ENCODE measurements at regions not wholly inside any gene's neighbourhood (a gene's known extent, or its start where the extent isn't known, plus 50 kb on each side); places are given as distances from the start of the nearest gene placed in this dataset.

GRCh38 chr6:134447883-134448387 lies 130.0 kb upstream of the SGK1 start:
- no peak overlapping the region for H2BK20ac ChIP-seq (ENCODE audit: low read length)
- H3K9me3 ChIP-seq (ENCODE audit: insufficient read depth in 2 of 2, low read depth in 1 of 2, low read length in 1 of 2): no peaks in the 10 kb centered on the region
- no peak overlapping the region for H2BK120ac ChIP-seq (replicated peaks; ENCODE audit: low read depth, low read length)
- H4K91ac ChIP-seq (replicated peaks; ENCODE audit: insufficient read length, low read length): no peak overlapping the region
- no peak overlapping the region for H3K18ac ChIP-seq (ENCODE audit: extremely low read depth, low read length)
- no peak overlapping the region for H3K27ac ChIP-seq (ENCODE audit: low read depth, low read length)
- no peak for DNase-seq (ENCODE audit: low read depth in 1 of 2, low spot score in 2 of 2)
- H3K27me3 ChIP-seq (replicated peaks in 1 of 4; ENCODE audit: control insufficient read depth in 3 of 4, extremely low read depth in 1 of 4, insufficient read depth in 3 of 4, low read length in 3 of 4): no peaks in the 10 kb centered on the region
- H3K9ac ChIP-seq (replicated peaks in 1 of 4; ENCODE audit: extremely low read depth in 1 of 4, low read depth in 3 of 4, low read length in 3 of 4): no peak overlapping the region
- no peak overlapping the region for H3K4ac ChIP-seq (replicated peaks; ENCODE audit: insufficient read length, low read depth, low read length)
- no peak overlapping the region for H3K4me2 ChIP-seq (ENCODE audit: insufficient read depth in 1 of 2, low read depth in 2 of 2, low read length in 2 of 2)
- no peak overlapping the region for H3K14ac ChIP-seq (ENCODE audit: insufficient read length)
- H3K4me3 ChIP-seq (ENCODE audit: extremely low read depth in 1 of 4, insufficient read depth in 2 of 4, low read depth in 3 of 4, low read length in 4 of 4): no peak overlapping the region
- WGBS, 2 experiments (ENCODE audit: extremely low coverage in 1 of 2, insufficient coverage in 1 of 2, insufficient read length in 1 of 2, insufficient replicate concordance in 2 of 2, low coverage in 1 of 2, low lambda C conversion rate in 2 of 2, missing lambda C conversion rate in 1 of 2): 84% methylated on average over 3 of the region's 3 CpGs; no CpG with 5 or more reads in 1 of the 2 experiments
- TF ChIP-seq, protein P1, sequence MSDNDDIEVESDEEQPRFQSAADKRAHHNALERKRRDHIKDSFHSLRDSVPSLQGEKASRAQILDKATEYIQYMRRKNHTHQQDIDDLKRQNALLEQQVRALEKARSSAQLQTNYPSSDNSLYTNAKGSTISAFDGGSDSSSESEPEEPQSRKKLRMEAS (IDR thresholded peaks at IDR 0.05): no peak
- no peak for TF ChIP-seq CTCF (IDR thresholded peaks at IDR 0.05; ENCODE audit: control extremely low read depth in 1 of 3, insufficient read depth in 1 of 3, low read depth in 1 of 3, low read length in 3 of 3)
- no peak for TF ChIP-seq HDAC2 (IDR thresholded peaks at IDR 0.05; ENCODE audit: borderline replicate concordance in 1 of 2, low read depth in 2 of 2, low read length in 2 of 2)
- TF ChIP-seq, protein P2, sequence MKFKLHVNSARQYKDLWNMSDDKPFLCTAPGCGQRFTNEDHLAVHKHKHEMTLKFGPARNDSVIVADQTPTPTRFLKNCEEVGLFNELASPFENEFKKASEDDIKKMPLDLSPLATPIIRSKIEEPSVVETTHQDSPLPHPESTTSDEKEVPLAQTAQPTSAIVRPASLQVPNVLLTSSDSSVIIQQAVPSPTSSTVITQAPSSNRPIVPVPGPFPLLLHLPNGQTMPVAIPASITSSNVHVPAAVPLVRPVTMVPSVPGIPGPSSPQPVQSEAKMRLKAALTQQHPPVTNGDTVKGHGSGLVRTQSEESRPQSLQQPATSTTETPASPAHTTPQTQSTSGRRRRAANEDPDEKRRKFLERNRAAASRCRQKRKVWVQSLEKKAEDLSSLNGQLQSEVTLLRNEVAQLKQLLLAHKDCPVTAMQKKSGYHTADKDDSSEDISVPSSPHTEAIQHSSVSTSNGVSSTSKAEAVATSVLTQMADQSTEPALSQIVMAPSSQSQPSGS (IDR thresholded peaks at IDR 0.05; ENCODE audit: low read length): no peak
- TF ChIP-seq GABPA (IDR thresholded peaks at IDR 0.05; ENCODE audit: borderline replicate concordance, insufficient read depth, low read length): no peak
- TF ChIP-seq PHF8 (conservative IDR thresholded peaks at IDR 0.05; ENCODE audit: low read depth, low read length): no peak
- H3K23me2 ChIP-seq (ENCODE audit: low read depth, low read length): no peaks in the 10 kb centered on the region
- H2AK5ac ChIP-seq (ENCODE audit: low read depth, low read length): no peak overlapping the region
- FAIRE-seq: no peak
- no peak overlapping the region for H2BK12ac ChIP-seq (ENCODE audit: low read depth, low read length)
- H3K36me3 ChIP-seq (ENCODE audit: control insufficient read depth in 2 of 4, insufficient read depth in 4 of 4, low read length in 3 of 4): no peaks in the 10 kb centered on the region
- H3K56ac ChIP-seq (replicated peaks; ENCODE audit: insufficient read length, low read depth, low read length): no peak overlapping the region
- no peak overlapping the region for H2AFZ ChIP-seq (ENCODE audit: low read length)
- H3K23ac ChIP-seq (ENCODE audit: insufficient read length): no peak overlapping the region
- no peak overlapping the region for H4K8ac ChIP-seq (ENCODE audit: extremely low read depth, insufficient read depth, low read length)
- H3K4me1 ChIP-seq (replicated peaks in 1 of 4; ENCODE audit: control insufficient read depth in 3 of 4, insufficient read depth in 4 of 4, low read length in 3 of 4): no peaks in the 10 kb centered on the region; a peak in 1 of 7 replicates
- H3K79me2 ChIP-seq (ENCODE audit: control insufficient read depth in 1 of 2, insufficient read depth in 2 of 2, low read length in 2 of 2): no peaks in the 10 kb centered on the region
- no peak overlapping the region for H2BK15ac ChIP-seq (ENCODE audit: low read length)
- POLR2A ChIA-PET (ENCODE audit: partially characterized antibody): no interaction called here
- no peaks in the 10 kb centered on the region for H4K20me1 ChIP-seq (replicated peaks in 1 of 2; ENCODE audit: control insufficient read depth in 1 of 2, insufficient read depth in 2 of 2, low read length in 2 of 2)
- H4K5ac ChIP-seq (ENCODE audit: insufficient read length, low read depth, low read length): no peak overlapping the region
- H3K79me1 ChIP-seq (ENCODE audit: low read depth, low read length): no peaks in the 10 kb centered on the region
- no peak overlapping the region for H2BK5ac ChIP-seq (ENCODE audit: low read depth, low read length)
- CTCF ChIA-PET (ENCODE audit: partially characterized antibody): interaction anchor here (1.1 to 1.3 kb wide), 2 partner anchors 35 to 325 kb away, joined by 3 read pairs; no protein-coding TSS in a partner anchor
